ENCODE measurements at regions not wholly inside any gene's neighbourhood (a gene's known extent, or its start where the extent isn't known, plus 50 kb on each side); places are given as distances from the start of the nearest gene placed in this dataset.

DNA sequence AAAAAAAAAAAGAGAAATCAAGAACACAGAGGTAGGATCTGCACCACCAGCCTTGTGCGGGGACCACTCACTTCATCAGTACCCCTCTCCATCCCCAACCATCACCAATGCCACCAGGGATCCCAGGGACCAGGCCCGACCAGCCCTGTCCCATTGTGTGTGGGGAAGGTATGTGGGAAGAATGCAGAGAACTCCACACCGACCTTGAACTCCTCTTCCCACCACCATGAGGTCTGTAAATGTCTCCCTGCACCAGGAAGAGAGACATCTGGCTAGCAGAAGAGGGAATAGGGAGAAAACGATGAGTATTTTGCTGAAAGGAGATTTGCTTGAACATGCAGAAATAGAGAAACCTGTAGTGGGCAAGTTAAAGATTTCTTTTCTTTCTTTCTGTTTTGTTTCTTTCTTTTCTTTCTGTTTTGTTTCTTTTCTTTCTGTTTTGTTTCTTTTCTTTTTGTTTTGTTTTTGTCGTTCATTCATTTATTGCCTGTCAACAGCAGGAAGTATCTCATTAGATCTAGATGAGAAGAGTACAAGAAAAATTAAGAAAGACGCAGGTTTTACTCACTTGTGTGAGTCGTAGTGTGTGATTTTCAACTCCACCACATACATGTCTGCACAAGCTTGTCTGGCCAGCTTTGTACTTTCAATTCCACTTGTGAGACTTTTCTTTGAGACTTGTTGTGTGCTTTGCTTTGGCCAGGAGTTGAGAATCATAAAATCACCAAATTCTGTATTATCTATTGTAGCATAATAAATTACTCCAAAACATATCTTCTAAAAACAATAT is 179.8 kb upstream of the HAAO start:
- no peak for TF ChIP-seq POLR2A (IDR thresholded peaks at IDR 0.05; ENCODE audit: low read depth, low read length)
- no peak for TF ChIP-seq POLR2AphosphoS5 (IDR thresholded peaks at IDR 0.05; ENCODE audit: low read depth, low read length)
- no peak for TF ChIP-seq SPI1 (IDR thresholded peaks at IDR 0.05; ENCODE audit: low read depth, low read length)
- no peak for TF ChIP-seq PAX5 (IDR thresholded peaks at IDR 0.05; ENCODE audit: insufficient read depth, low read length, severe bottlenecking)
- no peak for TF ChIP-seq TAF1 (IDR thresholded peaks at IDR 0.05; ENCODE audit: low read depth, low read length)
- TF ChIP-seq POU2F2 (IDR thresholded peaks at IDR 0.05; ENCODE audit: low read depth, low read length) = no peak
